Right lobe of liver (tissue), 6 donors: ENCODE measurements at regions not wholly inside any gene's neighbourhood (a gene's known extent, or its start where the extent isn't known, plus 50 kb on each side); places are given as distances from the start of the nearest gene placed in this dataset.

Source experiments
- ATAC-seq, 4 donors: fragments of 200-7000 bp; cut with Tn5 transposase; one replicate each; pipeline ENCODE4 v1.9.1; 2020; ENCODE audit warnings: mild to moderate bottlenecking in 4 of 4, moderate library complexity in 4 of 4
- DNase-seq, 3 donors: peaks; one replicate each; pipeline ENCODE4 v3.0.0-alpha.2; 2020
- H3K27ac ChIP-seq, 3 donors: fragments of 200-600 bp; one replicate each; pipeline ENCODE4 v1.8.0; 2022
- H3K27me3 ChIP-seq, 2 donors: fragments of 200-600 bp; one replicate each; pipeline ENCODE4 v1.8.0; 2022
- H3K36me3 ChIP-seq, 4 donors: fragments of 200-600 bp; sonication (generic) in 1 of 4; one replicate each; pipeline versions ENCODE4 v1.5.1 to v1.8.0; 2017 to 2022; ENCODE audit warnings: control low read depth in 1 of 4
- H3K4me1 ChIP-seq, 4 donors: fragments of 200-600 bp; sonication (generic) in 1 of 4; one replicate each; pipeline versions ENCODE4 v1.5.1 to v1.8.0; 2017 to 2022; ENCODE audit warnings: control low read depth in 1 of 4
- H3K4me3 ChIP-seq, 3 donors: fragments of 200-600 bp; one replicate each; pipeline ENCODE4 v1.8.0; 2022
- H3K9me3 ChIP-seq, 4 donors: fragments of 200-600 bp; sonication (generic) in 1 of 4; one replicate each; pipeline versions ENCODE4 v1.5.1 to v1.8.0; 2017 to 2022; ENCODE audit warnings: control low read depth in 1 of 4
- CTCF ChIP-seq, 4 donors: fragments of 200-600 bp in 3 of 4; fragments of 450-650 bp in 1 of 4; IDR thresholded peaks; one replicate each; pipeline versions ENCODE4 v1.5.1 to v1.8.0; 2016 to 2022; ENCODE audit warnings: antibody characterized with exemption in 4 of 4, mild to moderate bottlenecking in 2 of 4
- POLR2A ChIP-seq: fragments of 450-650 bp; IDR thresholded peaks from one replicate; pipeline ENCODE4 v1.6.1; 2017; ENCODE audit warnings: antibody characterized with exemption, mild to moderate bottlenecking
- WGBS: methylation state at CpG from one replicate; pipeline ENCODE4 v1.1.6; 2018; ENCODE audit warnings: low coverage, low lambda C conversion rate; ENCODE audit not compliant: insufficient coverage; ENCODE audit errors: missing lambda C conversion rate; 5-methylcytosine and 5-hydroxymethylcytosine counted together
- intact Hi-C, 2 donors: fragments of 100-400 bp; cut with DNase I; formaldehyde crosslinking; loops; one replicate each; pipeline versions ENCODE4 v1.11.2 to v1.14.1; 2022
- donor health status: DM: no; HTN: yes; CAD: no.
- donor health status: DM: no; HTN: no; CAD: no.
- donor health status: DM: no; HTN: no; CAD: no.
- donor health status: DM: no; HTN: yes; CAD: no.
- donor health status: DM: no; HTN: yes; CAD: no.

- DNase-seq (no peak), ATAC-seq (no peak)
- intact Hi-C loops, result no loop called here
- Histone ChIP-seq H3K4me3 (no peak overlapping the region), H3K27me3 (no peaks in the 10 kb centered on the region), H3K27ac (no peak overlapping the region), H3K9me3 (no peaks in the 10 kb centered on the region), H3K4me1 (no peaks in the 10 kb centered on the region), H3K36me3 (no peaks in the 10 kb centered on the region)
- no peak for TF ChIP-seq POLR2A
- TF ChIP-seq CTCF (IDR thresholded peaks at IDR 0.05), result no peak
- 20% methylated on average over 2 of the region's 2 CpGs for WGBS
Measured at GRCh38 chr6:62465206-62465605, 179.2 kb upstream of the KHDRBS2 start.

- no peak overlapping the region for H3K27ac ChIP-seq
- no peaks in the 10 kb centered on the region for H3K9me3 ChIP-seq
- intact Hi-C loops, result no loop called here
- WGBS, result 61% methylated on average over 2 of the region's 2 CpGs
- H3K4me3 ChIP-seq, result no peak overlapping the region
- no peaks in the 10 kb centered on the region for H3K4me1 ChIP-seq
- DNase-seq (no peak), ATAC-seq (no peak)
- TF ChIP-seq CTCF (IDR thresholded peaks at IDR 0.05) (no peak), POLR2A (no peak)
- no peaks in the 10 kb centered on the region for H3K36me3 ChIP-seq
- no peaks in the 10 kb centered on the region for H3K27me3 ChIP-seq
Measured at GRCh38 chr6:62452586-62452985, 166.6 kb upstream of the KHDRBS2 start.

GRCh38 chr6:62446647-62447316, 160.8 kb upstream of the KHDRBS2 start:
- no peaks in the 10 kb centered on the region for H3K36me3 ChIP-seq
- 41% methylated on average over 2 of the region's 2 CpGs for WGBS
- H3K9me3 ChIP-seq, result no peaks in the 10 kb centered on the region
- no peak overlapping the region for H3K4me3 ChIP-seq
- H3K27me3 ChIP-seq, result no peaks in the 10 kb centered on the region
- ATAC-seq (no peak), DNase-seq (no peak)
- no peaks in the 10 kb centered on the region for H3K4me1 ChIP-seq
- intact Hi-C loops, result no loop called here
- TF ChIP-seq CTCF (IDR thresholded peaks at IDR 0.05) (no peak), POLR2A (no peak)
- no peak overlapping the region for H3K27ac ChIP-seq

GRCh38 chr6:62445521-62445920, 159.5 kb upstream of the KHDRBS2 start:
- Histone ChIP-seq H3K27ac (no peak overlapping the region), H3K4me1 (no peaks in the 10 kb centered on the region), H3K4me3 (no peak overlapping the region), H3K27me3 (no peaks in the 10 kb centered on the region), H3K9me3 (no peaks in the 10 kb centered on the region), H3K36me3 (no peaks in the 10 kb centered on the region)
- no peak for ATAC-seq
- DNase-seq, result peak in 2 of 3 donors; percentile 31 to 48
- intact Hi-C loops, result no loop called here
- 63% methylated on average over 5 of the region's 9 CpGs for WGBS
- TF ChIP-seq CTCF (IDR thresholded peaks at IDR 0.05) (no peak), POLR2A (no peak)

GRCh38 chr6:62441182-62441581, 155.2 kb upstream of the KHDRBS2 start:
- no peak for DNase-seq
- no CpG with 5 or more reads among the region's 1 CpG for WGBS
- TF ChIP-seq CTCF (IDR thresholded peaks at IDR 0.05), result no peak
- no peak for TF ChIP-seq POLR2A
- Histone ChIP-seq H3K9me3 (no peaks in the 10 kb centered on the region), H3K4me1 (no peaks in the 10 kb centered on the region), H3K36me3 (no peaks in the 10 kb centered on the region), H3K27me3 (no peaks in the 10 kb centered on the region), H3K27ac (no peak overlapping the region), H3K4me3 (no peak overlapping the region)
- intact Hi-C loops, result no loop called here
- no peak for ATAC-seq
